KMS-11 (cell line): ENCODE measurements at regions not wholly inside any gene's neighbourhood (a gene's known extent, or its start where the extent isn't known, plus 50 kb on each side); places are given as distances from the start of the nearest gene placed in this dataset.

Source experiments
- H2AFZ ChIP-seq: fragments of 200-600 bp; sonication (generic); 2 replicates; pipeline ENCODE4 v1.6.1; 2016; ENCODE audit warnings: antibody characterized with exemption, mixed run types, low read depth
- H3K27ac ChIP-seq: fragments of 200-600 bp; sonication (generic); 2 replicates; pipeline ENCODE4 v1.6.1; 2016; ENCODE audit warnings: mild to moderate bottlenecking, mixed run types
- H3K27me3 ChIP-seq: fragments of 200-600 bp; sonication (generic); 2 replicates; pipeline ENCODE4 v1.6.1; 2017; ENCODE audit warnings: mild to moderate bottlenecking, low read depth, mixed run types, moderate library complexity; ENCODE audit not compliant: insufficient read depth
- H3K36me3 ChIP-seq: fragments of 200-600 bp; sonication (generic); 2 replicates; pipeline ENCODE4 v1.6.1; 2017; ENCODE audit warnings: mild to moderate bottlenecking, mixed run types; ENCODE audit not compliant: insufficient read depth
- H3K4me1 ChIP-seq: fragments of 200-600 bp; sonication (generic); 2 replicates; pipeline ENCODE4 v1.6.1; 2016; ENCODE audit warnings: mild to moderate bottlenecking, low read depth, mixed run types; ENCODE audit not compliant: poor library complexity, severe bottlenecking
- H3K4me2 ChIP-seq: fragments of 200-600 bp; sonication (generic); 2 replicates; pipeline ENCODE4 v1.7.0; 2016; ENCODE audit warnings: mild to moderate bottlenecking, mixed run types
- H3K4me3 ChIP-seq: fragments of 200-600 bp; sonication (generic); IDR thresholded peaks from 2 replicates; pipeline ENCODE4 v1.6.1; 2017; ENCODE audit warnings: low read depth, low read length, mixed read lengths; ENCODE audit not compliant: insufficient read depth
- H3K79me2 ChIP-seq: fragments of 200-600 bp; sonication (generic); 2 replicates; pipeline ENCODE4 v1.6.1; 2016; ENCODE audit warnings: low read depth, mixed run types; ENCODE audit not compliant: insufficient read depth
- H3K9ac ChIP-seq: fragments of 200-600 bp; sonication (generic); 2 replicates; pipeline ENCODE4 v1.6.1; 2016; ENCODE audit warnings: mild to moderate bottlenecking, mixed run types
- H4K20me1 ChIP-seq: fragments of 200-600 bp; sonication (generic); 2 replicates; pipeline ENCODE4 v1.6.1; 2016; ENCODE audit warnings: mild to moderate bottlenecking, mixed run types; ENCODE audit not compliant: insufficient read depth
- TF ChIP-seq, protein P1 (sequence below): fragments of 200-600 bp; sonication (generic); conservative IDR thresholded peaks from 2 replicates; pipeline ENCODE4 v1.6.1; 2017; ENCODE audit warnings: low read depth, mild to moderate bottlenecking, antibody characterized with exemption, low read length, moderate library complexity, mixed read lengths

DNA sequence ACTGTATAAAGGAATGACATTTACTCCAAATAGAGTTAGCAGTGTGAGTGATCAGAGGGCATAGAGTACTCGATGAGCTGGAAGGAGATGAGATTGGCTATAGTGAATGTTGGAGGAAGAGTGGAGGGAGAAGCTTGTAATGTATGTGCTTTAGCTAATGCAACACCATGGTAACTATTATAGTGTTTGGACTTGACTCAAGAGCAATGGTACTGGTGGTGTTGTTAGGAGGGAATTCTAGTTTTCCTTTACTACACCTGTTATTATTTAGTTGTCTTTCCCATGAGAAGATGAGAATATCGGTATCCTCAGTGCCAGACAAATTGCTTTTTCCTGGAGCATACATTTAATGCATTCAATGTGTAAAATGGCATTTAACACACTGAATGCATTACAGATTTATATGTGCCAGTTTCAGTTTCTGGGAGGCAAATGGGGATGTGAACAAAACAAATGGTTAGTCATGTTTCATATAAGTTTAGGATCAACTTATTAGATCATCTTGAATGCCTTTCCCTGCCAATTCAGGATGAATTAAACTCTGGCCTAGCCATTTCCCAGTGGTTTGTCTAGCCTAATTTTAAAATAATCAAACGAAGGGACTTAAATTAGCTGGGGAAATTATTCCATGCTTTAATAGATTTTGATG, 291.1 kb upstream of the ADAMTS5 start:
- Histone ChIP-seq H3K27ac (no peak overlapping the region), H3K4me3 (no peak overlapping the region), H3K27me3 (no peaks in the 10 kb centered on the region), H4K20me1 (no peaks in the 10 kb centered on the region), H3K4me1 (no peaks in the 10 kb centered on the region), H3K4me2 (no peak overlapping the region), H3K36me3 (no peaks in the 10 kb centered on the region), H3K9ac (no peak overlapping the region), H2AFZ (no peak overlapping the region), H3K79me2 (no peaks in the 10 kb centered on the region)
- TF ChIP-seq, protein P1, sequence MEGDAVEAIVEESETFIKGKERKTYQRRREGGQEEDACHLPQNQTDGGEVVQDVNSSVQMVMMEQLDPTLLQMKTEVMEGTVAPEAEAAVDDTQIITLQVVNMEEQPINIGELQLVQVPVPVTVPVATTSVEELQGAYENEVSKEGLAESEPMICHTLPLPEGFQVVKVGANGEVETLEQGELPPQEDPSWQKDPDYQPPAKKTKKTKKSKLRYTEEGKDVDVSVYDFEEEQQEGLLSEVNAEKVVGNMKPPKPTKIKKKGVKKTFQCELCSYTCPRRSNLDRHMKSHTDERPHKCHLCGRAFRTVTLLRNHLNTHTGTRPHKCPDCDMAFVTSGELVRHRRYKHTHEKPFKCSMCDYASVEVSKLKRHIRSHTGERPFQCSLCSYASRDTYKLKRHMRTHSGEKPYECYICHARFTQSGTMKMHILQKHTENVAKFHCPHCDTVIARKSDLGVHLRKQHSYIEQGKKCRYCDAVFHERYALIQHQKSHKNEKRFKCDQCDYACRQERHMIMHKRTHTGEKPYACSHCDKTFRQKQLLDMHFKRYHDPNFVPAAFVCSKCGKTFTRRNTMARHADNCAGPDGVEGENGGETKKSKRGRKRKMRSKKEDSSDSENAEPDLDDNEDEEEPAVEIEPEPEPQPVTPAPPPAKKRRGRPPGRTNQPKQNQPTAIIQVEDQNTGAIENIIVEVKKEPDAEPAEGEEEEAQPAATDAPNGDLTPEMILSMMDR: no peak

DNA sequence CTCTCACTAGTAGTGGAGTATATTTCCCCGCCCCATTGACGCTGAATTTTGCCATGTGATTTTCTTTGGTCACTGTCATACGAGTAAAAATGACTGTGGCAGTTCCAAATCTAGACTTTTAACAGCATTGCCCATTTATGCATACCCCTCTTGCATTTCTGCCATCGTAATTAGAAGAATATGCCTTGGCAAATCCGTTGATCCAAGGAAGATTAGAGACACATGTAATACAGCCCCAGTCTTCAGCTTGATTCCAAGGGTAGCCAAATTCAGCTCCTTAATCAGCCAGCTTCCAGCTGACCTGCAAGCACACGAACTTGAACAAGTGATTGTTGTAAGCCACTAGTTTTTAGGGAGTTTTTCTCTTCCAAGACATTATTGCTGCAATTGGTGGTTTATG, 290.3 kb upstream of the ADAMTS5 start:
- H3K4me3 ChIP-seq: no peak overlapping the region
- no peaks in the 10 kb centered on the region for H3K4me1 ChIP-seq
- no peaks in the 10 kb centered on the region for H3K79me2 ChIP-seq
- no peak overlapping the region for H3K4me2 ChIP-seq
- TF ChIP-seq, protein P1: no peak
- no peak overlapping the region for H2AFZ ChIP-seq
- H3K9ac ChIP-seq: no peak overlapping the region
- H4K20me1 ChIP-seq: no peaks in the 10 kb centered on the region
- no peaks in the 10 kb centered on the region for H3K27me3 ChIP-seq
- no peak overlapping the region for H3K27ac ChIP-seq
- H3K36me3 ChIP-seq: no peaks in the 10 kb centered on the region

DNA sequence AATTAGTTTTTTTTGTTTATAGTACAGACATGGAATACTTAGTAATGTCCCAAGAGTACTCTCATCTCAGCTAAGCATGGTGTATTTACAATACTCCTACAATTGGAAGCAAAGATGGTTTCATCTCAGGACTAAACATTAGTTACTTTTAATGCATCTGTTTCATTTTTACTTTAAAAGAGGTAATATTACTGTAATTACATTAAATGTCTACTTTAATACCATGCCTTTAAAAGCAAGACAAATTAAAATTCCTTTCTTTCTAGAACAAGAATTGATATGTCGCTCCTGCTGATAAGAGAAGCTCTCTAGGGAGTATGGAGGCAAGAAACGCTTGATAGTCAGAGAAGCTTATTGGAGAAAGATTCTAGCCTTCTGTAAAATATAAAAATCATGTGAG, 284.9 kb upstream of the ADAMTS5 start:
- no peak overlapping the region for H2AFZ ChIP-seq
- H3K9ac ChIP-seq: no peak overlapping the region
- no peaks in the 10 kb centered on the region for H3K79me2 ChIP-seq
- H4K20me1 ChIP-seq: no peaks in the 10 kb centered on the region
- no peak overlapping the region for H3K4me2 ChIP-seq
- H3K36me3 ChIP-seq: no peaks in the 10 kb centered on the region
- H3K4me3 ChIP-seq: no peak overlapping the region
- TF ChIP-seq, protein P1: no peak
- no peaks in the 10 kb centered on the region for H3K4me1 ChIP-seq
- H3K27ac ChIP-seq: no peak overlapping the region
- H3K27me3 ChIP-seq: no peaks in the 10 kb centered on the region

DNA sequence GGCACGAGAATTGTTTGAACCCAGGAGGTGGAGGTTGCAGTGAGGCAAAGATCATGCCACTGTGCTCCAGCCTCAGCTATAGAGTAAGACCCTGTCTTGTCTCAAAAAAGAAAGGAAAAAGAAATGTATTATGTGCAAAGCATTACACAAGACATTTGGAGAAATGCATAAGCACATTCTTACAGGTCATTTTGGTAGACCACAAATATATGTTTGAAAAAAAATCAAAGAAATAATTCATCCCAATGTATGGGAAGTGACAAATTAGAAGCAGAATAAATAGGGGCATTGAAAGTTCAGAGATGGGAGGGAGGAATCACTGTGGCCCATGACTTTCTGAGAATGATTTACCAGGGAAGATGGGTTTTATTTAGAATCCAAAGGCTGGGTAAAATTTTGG, 283.5 kb upstream of the ADAMTS5 start:
- Histone ChIP-seq H3K27ac (no peak overlapping the region), H3K4me1 (no peaks in the 10 kb centered on the region), H3K4me3 (no peak overlapping the region), H3K36me3 (no peaks in the 10 kb centered on the region), H4K20me1 (no peaks in the 10 kb centered on the region), H3K27me3 (no peaks in the 10 kb centered on the region), H3K4me2 (no peak overlapping the region), H3K9ac (no peak overlapping the region), H2AFZ (no peak overlapping the region), H3K79me2 (no peaks in the 10 kb centered on the region)
- TF ChIP-seq, protein P1: no peak
